Mucosa of descending colon (tissue), 3 donors: ENCODE measurements at regions not wholly inside any gene's neighbourhood (a gene's known extent, or its start where the extent isn't known, plus 50 kb on each side); places are given as distances from the start of the nearest gene placed in this dataset.

Source experiments
- ATAC-seq: fragments of 200-7000 bp; cut with Tn5 transposase; one replicate; pipeline ENCODE4 v1.9.1; 2020; ENCODE audit warnings: mild to moderate bottlenecking, moderate library complexity
- DNase-seq, 3 donors: peaks; one replicate each; pipeline ENCODE4 v3.0.0-alpha.2; 2020
- H3K36me3 ChIP-seq: fragments of 200-600 bp; one replicate; pipeline ENCODE4 v1.8.0; 2021; ENCODE audit warnings: low read depth, mild to moderate bottlenecking
- H3K4me1 ChIP-seq: fragments of 200-600 bp; one replicate; pipeline ENCODE4 v1.8.0; 2021; ENCODE audit warnings: low read depth, mild to moderate bottlenecking
- H3K4me3 ChIP-seq: fragments of 200-600 bp; one replicate; pipeline ENCODE4 v1.8.0; 2021; ENCODE audit warnings: mild to moderate bottlenecking
- H3K9me3 ChIP-seq: fragments of 200-600 bp; one replicate; pipeline ENCODE4 v1.8.0; 2021; ENCODE audit warnings: mild to moderate bottlenecking
- CTCF ChIP-seq: fragments of 200-600 bp; IDR thresholded peaks from one replicate; pipeline ENCODE4 v1.8.0; 2022; ENCODE audit warnings: antibody characterized with exemption, mild to moderate bottlenecking
- intact Hi-C, 2 donors: fragments of 100-400 bp; cut with DNase I in 1 of 2; cut with micrococcal nuclease in 1 of 2; formaldehyde crosslinking; loops; one replicate each; pipeline versions ENCODE4 v1.11.0 to v1.11.1; 2022; cut with DNase I, micrococcal nuclease
- donor health status: DM: no; HTN: no; CAD: no; lungs with moderate emphysema.
- donor health status: DM: no; HTN: no; CAD: no.
- donor health status: DM: no; HTN: yes; CAD: no.

GRCh38 chr10:121296881-121297585 is 301.2 kb downstream of the FGFR2 start:
- peaks cover 23% of the 10 kb centered on the region for H3K4me1 ChIP-seq
- no peak for DNase-seq
- H3K36me3 ChIP-seq = no peaks in the 10 kb centered on the region
- no peak for TF ChIP-seq CTCF
- H3K4me3 ChIP-seq = no peak overlapping the region
- no peak for ATAC-seq
- H3K9me3 ChIP-seq = no peaks in the 10 kb centered on the region
- intact Hi-C loops = no loop called here

- Histone ChIP-seq H3K36me3 (no peaks in the 10 kb centered on the region), H3K9me3 (no peaks in the 10 kb centered on the region), H3K4me1 (peaks cover 3% of the 10 kb centered on the region), H3K4me3 (no peak overlapping the region)
- intact Hi-C loops = no loop called here
- ATAC-seq = no peak
- no peak for TF ChIP-seq CTCF
- no peak for DNase-seq
Measured at GRCh38 chr10:121300723-121301122, 297.5 kb downstream of the FGFR2 start.

- H3K36me3 ChIP-seq = no peaks in the 10 kb centered on the region
- no peaks in the 10 kb centered on the region for H3K9me3 ChIP-seq
- H3K4me1 ChIP-seq = no peaks in the 10 kb centered on the region
- intact Hi-C loops = no loop called here
- no peak for ATAC-seq
- H3K4me3 ChIP-seq = no peak overlapping the region
- no peak for TF ChIP-seq CTCF
- DNase-seq = no peak
Measured at GRCh38 chr10:121302541-121303180, 295.6 kb downstream of the FGFR2 start.

- H3K4me3 ChIP-seq = no peak overlapping the region
- intact Hi-C loops = no loop called here
- no peak for ATAC-seq
- TF ChIP-seq CTCF = no peak
- H3K4me1 ChIP-seq = no peaks in the 10 kb centered on the region
- H3K36me3 ChIP-seq = no peaks in the 10 kb centered on the region
- H3K9me3 ChIP-seq = no peaks in the 10 kb centered on the region
- DNase-seq = no peak
Measured at GRCh38 chr10:121303287-121303890, 294.9 kb downstream of the FGFR2 start.

- Histone ChIP-seq H3K4me3 (no peak overlapping the region), H3K36me3 (no peaks in the 10 kb centered on the region), H3K9me3 (no peaks in the 10 kb centered on the region), H3K4me1 (no peaks in the 10 kb centered on the region)
- TF ChIP-seq CTCF = no peak
- no peak for DNase-seq
- intact Hi-C loops = no loop called here
- ATAC-seq = no peak
Measured at GRCh38 chr10:121305066-121305465, 293.2 kb downstream of the FGFR2 start.
